ENCODE measurements at regions not wholly inside any gene's neighbourhood (a gene's known extent, or its start where the extent isn't known, plus 50 kb on each side); places are given as distances from the start of the nearest gene placed in this dataset.

DNA sequence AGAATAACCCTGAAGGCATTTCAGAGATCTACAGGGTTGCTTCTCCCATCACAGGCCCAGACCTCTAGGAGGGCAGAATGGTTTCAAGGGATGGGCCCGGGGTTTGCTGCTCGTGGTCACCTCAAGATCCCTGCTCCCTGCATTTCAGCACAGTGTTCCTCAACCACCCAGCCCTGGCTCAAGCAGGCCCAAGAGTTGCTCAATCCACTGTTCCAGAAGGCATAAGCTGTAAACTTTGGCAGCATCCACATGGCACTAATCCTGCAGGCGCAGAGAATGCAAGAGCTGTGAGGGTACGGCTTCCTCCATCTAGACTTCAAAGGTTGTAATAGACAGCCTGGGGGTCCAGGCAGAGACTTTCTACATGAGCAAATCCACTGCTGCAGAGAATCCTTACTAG is 225.0 kb upstream of the UBASH3B start:
- CTCF ChIA-PET, result no interaction called here

More for the DNA sequence above, 225.0 kb upstream of the UBASH3B start:
- H3K56ac ChIP-seq (ENCODE audit: extremely low read depth, insufficient read depth, low read length), result no peak overlapping the region
- H3K9ac ChIP-seq (ENCODE audit: low read depth, low read length), result no peak overlapping the region
- H2BK5ac ChIP-seq (ENCODE audit: low read depth, low read length, poor library complexity, severe bottlenecking), result no peak overlapping the region
- H3K36me3 ChIP-seq (ENCODE audit: control insufficient read depth, insufficient read depth, low read length), result no peaks in the 10 kb centered on the region
- H3K9me1 ChIP-seq (ENCODE audit: insufficient read depth, low read length), result no peaks in the 10 kb centered on the region
- H4K91ac ChIP-seq (ENCODE audit: insufficient read depth, low read depth, low read length), result no peak overlapping the region
- DNase-seq, result no peak
- no peak overlapping the region for H4K8ac ChIP-seq (ENCODE audit: low read depth in 2 of 2, low read length in 2 of 2)
- no peak overlapping the region for H3K23ac ChIP-seq (ENCODE audit: low read depth, low read length)
- H3K27ac ChIP-seq (ENCODE audit: insufficient read depth, low read length), result no peak overlapping the region
- H2AK5ac ChIP-seq (ENCODE audit: low read depth, low read length), result no peak overlapping the region
- 77% methylated on average over 2 of the region's 4 CpGs; no CpG with 5 or more reads in 1 of the 2 experiments for WGBS, 2 experiments (ENCODE audit: extremely low coverage in 2 of 2, insufficient read length in 1 of 2)
- peaks cover 4% of the 10 kb centered on the region; the same call in 1 of the 2 replicates for H3K27me3 ChIP-seq (ENCODE audit: control insufficient read depth, insufficient read depth, low read length)
- POLR2A ChIA-PET (ENCODE audit: unreplicated experiment), result no interaction called here
- H3K4me3 ChIP-seq (ENCODE audit: insufficient read depth, low read depth, low read length), result no peak overlapping the region
- intact Hi-C loops (cut with micrococcal nuclease), result no loop called here
- no peak overlapping the region for H2BK120ac ChIP-seq (ENCODE audit: low read depth, low read length)
- no peaks in the 10 kb centered on the region for H3K79me1 ChIP-seq (ENCODE audit: low read depth in 1 of 2, low read length in 2 of 2)
- no peaks in the 10 kb centered on the region for H3K9me3 ChIP-seq (ENCODE audit: control insufficient read depth, insufficient read depth, low read length)
- TF ChIP-seq BHLHE40 (IDR thresholded peaks at IDR 0.05; ENCODE audit: low read depth, low read length), result no peak
- TF ChIP-seq SMC3 (IDR thresholded peaks at IDR 0.05; ENCODE audit: low read depth, low read length), result no peak
- TF ChIP-seq POLR2A (IDR thresholded peaks at IDR 0.05; ENCODE audit: low read depth, low read length), result no peak
- TF ChIP-seq ELK1 (IDR thresholded peaks at IDR 0.05; ENCODE audit: borderline replicate concordance, low read depth, low read length), result no peak
- no peak for TF ChIP-seq MXI1 (IDR thresholded peaks at IDR 0.05; ENCODE audit: borderline replicate concordance, low read depth, low read length)
- no peak for TF ChIP-seq RFX5 (IDR thresholded peaks at IDR 0.05; ENCODE audit: low read depth, low read length)
- TF ChIP-seq NFE2L2 (IDR thresholded peaks at IDR 0.05; ENCODE audit: low read depth, low read length), result no peak
- TF ChIP-seq MAFK (IDR thresholded peaks at IDR 0.05; ENCODE audit: low read depth, low read length), result no peak
- no peak for TF ChIP-seq FOS (IDR thresholded peaks at IDR 0.05; ENCODE audit: low read depth, low read length)
- no peak for TF ChIP-seq CEBPB (IDR thresholded peaks at IDR 0.05; ENCODE audit: low read depth, low read length)
- no peak for TF ChIP-seq RCOR1 (IDR thresholded peaks at IDR 0.05; ENCODE audit: insufficient replicate concordance, low read length)
- no peak for TF ChIP-seq MAZ (IDR thresholded peaks at IDR 0.05; ENCODE audit: borderline replicate concordance, low read depth, low read length)
- TF ChIP-seq, protein P1, sequence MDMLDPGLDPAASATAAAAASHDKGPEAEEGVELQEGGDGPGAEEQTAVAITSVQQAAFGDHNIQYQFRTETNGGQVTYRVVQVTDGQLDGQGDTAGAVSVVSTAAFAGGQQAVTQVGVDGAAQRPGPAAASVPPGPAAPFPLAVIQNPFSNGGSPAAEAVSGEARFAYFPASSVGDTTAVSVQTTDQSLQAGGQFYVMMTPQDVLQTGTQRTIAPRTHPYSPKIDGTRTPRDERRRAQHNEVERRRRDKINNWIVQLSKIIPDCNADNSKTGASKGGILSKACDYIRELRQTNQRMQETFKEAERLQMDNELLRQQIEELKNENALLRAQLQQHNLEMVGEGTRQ (IDR thresholded peaks at IDR 0.05; ENCODE audit: low read depth, low read length), result no peak
- no peak for TF ChIP-seq RAD21 (IDR thresholded peaks at IDR 0.05; ENCODE audit: low read length)
- TF ChIP-seq CHD1 (IDR thresholded peaks at IDR 0.05; ENCODE audit: low read depth, low read length), result no peak
- no peak for TF ChIP-seq CTCF (conservative IDR thresholded peaks at IDR 0.05; ENCODE audit: low read depth, low read length)
- no peak overlapping the region for H4K5ac ChIP-seq (ENCODE audit: low read depth, low read length)
- no peak overlapping the region for H3K14ac ChIP-seq (replicated peaks; ENCODE audit: low read depth, low read length)
- H2AFZ ChIP-seq (replicated peaks; ENCODE audit: low read length, poor library complexity), result no peak overlapping the region
- no peak overlapping the region for H3K4ac ChIP-seq (ENCODE audit: low read depth, low read length)
- no peaks in the 10 kb centered on the region for H4K20me1 ChIP-seq (ENCODE audit: insufficient read depth, low read length)
- no TSS peak for BruUV-seq (replicated peaks)
- H3K18ac ChIP-seq (ENCODE audit: low read depth, low read length), result no peak overlapping the region
- no peak for ATAC-seq (ENCODE audit: low read depth)
- dilution Hi-C loops (cut with HindIII; ENCODE audit: low sequenced_read_pairs, unreplicated experiment), result no loop called here
- H2BK20ac ChIP-seq (ENCODE audit: low read depth, low read length), result no peak overlapping the region
- no peaks in the 10 kb centered on the region for H3K4me1 ChIP-seq (ENCODE audit: control insufficient read depth, insufficient read depth, low read length)
- no peak overlapping the region for H2BK15ac ChIP-seq (ENCODE audit: low read depth, low read length)
- in situ Hi-C loops (cut with MboI; ENCODE audit: low sequenced_read_pairs), result no loop called here
- no peak overlapping the region for H3K4me2 ChIP-seq (ENCODE audit: low read depth, low read length)
- no peak overlapping the region for H2AK9ac ChIP-seq (replicated peaks; ENCODE audit: low read depth, low read length, poor library complexity)
